Mucosa of gallbladder (tissue), 1 donor: ENCODE measurements at regions not wholly inside any gene's neighbourhood (a gene's known extent, or its start where the extent isn't known, plus 50 kb on each side); places are given as distances from the start of the nearest gene placed in this dataset.

ENCODE experiments used
- DNase-seq: peaks from one replicate; pipeline ENCODE4 v3.0.0-alpha.2; 2020; ENCODE audit warnings: low spot score
- donor health status: DM: no; HTN: no; CAD: no.

- no peak for DNase-seq
These were observed 336.4 kb upstream of the HSF2 start for GRCh38 chr6:122063076-122063475.

- no peak for DNase-seq
These were observed 335.7 kb upstream of the HSF2 start for GRCh38 chr6:122063761-122064160.

- no peak for DNase-seq
These were observed 333.3 kb upstream of the HSF2 start for GRCh38 chr6:122066200-122066599.

GRCh38 chr6:122068291-122068769 is 331.1 kb upstream of the HSF2 start:
- DNase-seq: no peak

- DNase-seq: no peak
These were observed 329.5 kb upstream of the HSF2 start for GRCh38 chr6:122069932-122070331.

- no peak for DNase-seq
These were observed 327.3 kb upstream of the HSF2 start for GRCh38 chr6:122072014-122072647.

- DNase-seq: no peak
These were observed 324.2 kb upstream of the HSF2 start for GRCh38 chr6:122075084-122075838.

GRCh38 chr6:122075917-122076316 is 323.5 kb upstream of the HSF2 start:
- no peak for DNase-seq

GRCh38 chr6:122077603-122078002 is 321.8 kb upstream of the HSF2 start:
- no peak for DNase-seq

GRCh38 chr6:122078481-122078880 is 321.0 kb upstream of the HSF2 start:
- DNase-seq: no peak

- DNase-seq: no peak
These were observed 319.5 kb upstream of the HSF2 start for GRCh38 chr6:122079916-122080315.

- DNase-seq: no peak
These were observed 317.5 kb upstream of the HSF2 start for GRCh38 chr6:122081921-122082320.

- no peak for DNase-seq
These were observed 317.1 kb upstream of the HSF2 start for GRCh38 chr6:122082370-122082769.

- DNase-seq: no peak
These were observed 307.1 kb upstream of the HSF2 start for GRCh38 chr6:122092366-122092765.

- DNase-seq: no peak
These were observed 301.2 kb upstream of the HSF2 start for GRCh38 chr6:122098201-122098678.

GRCh38 chr6:122102026-122102425 is 297.4 kb upstream of the HSF2 start:
- no peak for DNase-seq

GRCh38 chr6:122107256-122107852 is 292.1 kb upstream of the HSF2 start:
- no peak for DNase-seq

- DNase-seq: no peak
These were observed 290.4 kb upstream of the HSF2 start for GRCh38 chr6:122109075-122109474.

GRCh38 chr6:122114717-122115116 is 284.7 kb upstream of the HSF2 start:
- DNase-seq: no peak

- no peak for DNase-seq
These were observed 283.2 kb upstream of the HSF2 start for GRCh38 chr6:122116119-122116834.

- DNase-seq: no peak
These were observed 282.4 kb upstream of the HSF2 start for GRCh38 chr6:122116835-122117627.
